HG03097 (cell line): ENCODE measurements at regions not wholly inside any gene's neighbourhood (a gene's known extent, or its start where the extent isn't known, plus 50 kb on each side); places are given as distances from the start of the nearest gene placed in this dataset.
A peak's percentile ranks its signal among the peaks of the same experiment; 100 is the strongest.

Source experiments
- ATAC-seq: cut with Tn5 transposase; IDR thresholded peaks from one replicate; pipeline ENCODE4 v1.9.1; 2021; ENCODE audit not compliant: unreplicated experiment, low FRiP score

GRCh38 chr10:128367807-128368206, 241.6 kb upstream of the MKI67 start:
- no peak for ATAC-seq

- no peak for ATAC-seq
These were observed 243.0 kb upstream of the MKI67 start for GRCh38 chr10:128369101-128369650.

DNA sequence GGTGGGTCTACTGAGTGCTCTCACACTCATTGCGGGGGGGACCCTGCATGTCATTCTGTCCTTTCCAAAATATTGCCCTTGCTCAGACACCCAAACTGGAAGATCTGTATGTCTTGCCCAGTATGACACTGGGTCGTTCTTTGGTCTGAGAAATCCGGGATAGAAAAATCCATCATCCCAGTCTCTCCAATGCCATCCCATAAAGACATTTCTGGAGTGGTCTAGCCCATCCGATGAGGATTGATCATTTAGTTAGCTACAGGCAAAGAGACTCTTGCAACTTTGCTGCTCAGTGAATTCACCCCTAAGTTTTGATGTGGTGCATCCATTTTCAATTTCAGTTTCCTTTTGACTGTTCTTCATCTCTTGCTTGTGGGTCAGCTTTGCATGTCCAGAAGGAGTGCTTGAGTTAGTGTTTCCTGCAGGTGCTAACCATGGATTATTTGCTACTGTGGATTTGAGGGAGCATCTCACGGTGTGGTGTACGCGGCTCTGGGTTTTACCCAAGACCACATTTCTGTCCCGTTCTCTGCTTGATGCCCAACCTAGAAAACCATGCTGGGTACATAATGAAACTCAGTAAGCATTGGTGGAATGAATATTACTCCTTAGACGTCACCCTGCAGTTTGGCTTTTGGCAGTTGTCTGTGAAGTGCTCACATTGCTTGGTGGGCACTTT, 247.0 kb upstream of the MKI67 start:
- peak; percentile 94 for ATAC-seq

DNA sequence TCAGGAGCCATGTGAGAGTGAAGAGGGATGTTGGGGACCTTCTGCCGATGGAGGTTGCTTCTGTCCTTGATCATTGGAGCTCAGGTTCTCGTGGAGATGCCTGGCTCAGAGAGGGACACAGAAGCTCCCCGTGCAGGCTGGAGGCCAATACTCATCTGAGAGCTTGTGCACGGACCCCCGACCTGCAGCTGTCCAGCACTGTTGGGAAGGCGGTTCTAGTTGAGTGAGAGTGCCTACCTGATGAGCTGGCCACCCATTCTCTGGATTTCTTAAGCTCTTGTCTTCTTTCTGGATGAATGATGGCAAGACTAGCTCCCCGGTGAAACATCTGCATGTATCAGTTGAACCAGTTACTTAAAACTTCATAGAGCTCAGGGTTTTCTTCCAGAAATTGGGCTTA, 247.6 kb upstream of the MKI67 start:
- no peak for ATAC-seq

DNA sequence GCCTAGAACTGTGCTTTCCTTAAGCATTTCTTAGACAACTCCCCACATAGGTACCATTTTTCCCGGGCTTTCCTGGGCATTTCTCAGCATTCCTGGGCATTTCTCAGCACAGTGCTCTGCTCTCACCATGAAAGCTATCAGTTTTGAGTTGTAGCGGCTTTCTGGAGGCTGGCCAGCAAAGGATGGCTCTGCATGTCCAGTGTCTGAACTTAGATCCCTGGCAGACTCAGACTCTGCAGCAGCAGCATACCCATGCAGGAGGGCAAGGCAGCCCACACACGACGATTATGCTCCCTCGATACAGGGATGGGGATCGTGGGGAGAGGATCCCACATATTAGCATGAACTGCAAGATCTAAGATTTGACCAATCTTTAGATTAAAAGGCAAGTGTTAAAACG, 248.9 kb upstream of the MKI67 start:
- no peak for ATAC-seq

- no peak for ATAC-seq
These were observed 251.3 kb upstream of the MKI67 start for GRCh38 chr10:128377364-128377987.

GRCh38 chr10:128377988-128378387, 251.8 kb upstream of the MKI67 start:
- no peak for ATAC-seq

DNA sequence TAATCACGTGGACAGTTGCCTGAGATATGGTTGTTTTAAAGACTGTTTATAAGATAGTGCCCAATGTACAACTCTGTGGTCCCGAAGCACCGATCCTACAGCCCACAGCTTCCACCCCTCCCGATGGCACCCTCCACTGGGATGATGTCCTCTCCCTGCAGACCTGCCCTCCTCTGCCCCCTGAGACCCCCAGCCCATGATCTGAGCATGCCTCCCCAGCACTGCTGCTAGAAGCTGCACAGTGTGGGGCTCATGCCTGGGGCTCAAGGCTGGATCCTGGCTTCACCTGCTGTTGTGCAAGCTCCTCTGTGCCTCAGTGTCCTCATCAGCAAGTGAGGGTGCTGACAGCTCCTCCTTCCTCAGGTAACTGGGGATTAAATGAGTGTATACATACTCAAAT, 254.7 kb upstream of the MKI67 start:
- no peak for ATAC-seq

DNA sequence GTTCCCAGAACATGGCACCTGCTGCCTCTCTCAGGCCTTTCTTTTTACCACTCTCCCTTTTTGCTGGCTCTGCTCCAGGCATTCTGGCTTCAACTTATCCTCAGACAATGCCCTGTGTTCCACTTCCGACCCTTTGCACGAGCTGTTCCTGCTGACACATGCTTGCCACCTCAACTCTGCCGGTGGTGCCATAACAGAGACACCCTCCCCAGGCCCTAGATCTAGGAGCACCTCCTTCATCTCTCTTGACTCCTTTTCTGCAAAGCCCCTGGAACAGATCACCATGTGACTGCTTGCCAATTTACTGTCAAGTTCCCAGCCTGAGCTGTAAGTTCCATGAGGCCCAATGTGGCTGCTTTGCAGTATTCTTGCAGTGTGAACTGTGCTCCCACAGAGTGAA, 256.0 kb upstream of the MKI67 start:
- no peak for ATAC-seq

- no peak for ATAC-seq
These were observed 258.6 kb upstream of the MKI67 start for GRCh38 chr10:128384831-128385230.

DNA sequence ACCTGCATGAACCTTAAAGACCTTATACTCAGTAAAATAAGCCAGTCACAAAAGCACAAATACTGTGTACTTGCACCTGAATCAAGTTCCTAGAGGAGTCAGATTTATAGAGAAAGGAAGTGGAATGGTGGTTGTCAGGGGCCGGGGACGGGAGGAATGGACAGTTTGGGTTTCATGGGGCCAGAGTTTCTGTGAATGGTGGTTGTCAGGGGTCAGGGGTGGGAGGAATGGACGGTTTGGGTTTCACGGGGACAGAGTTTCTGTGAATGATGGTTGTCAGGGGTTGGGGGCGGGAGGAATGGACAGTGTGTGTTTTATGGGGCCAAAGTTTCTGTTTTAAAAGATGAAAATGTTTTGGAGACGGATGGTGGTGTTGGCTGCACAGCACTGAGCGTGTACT, 260.0 kb upstream of the MKI67 start:
- no peak for ATAC-seq

- ATAC-seq, result no peak
These were observed 260.8 kb upstream of the MKI67 start for GRCh38 chr10:128386816-128387604.

DNA sequence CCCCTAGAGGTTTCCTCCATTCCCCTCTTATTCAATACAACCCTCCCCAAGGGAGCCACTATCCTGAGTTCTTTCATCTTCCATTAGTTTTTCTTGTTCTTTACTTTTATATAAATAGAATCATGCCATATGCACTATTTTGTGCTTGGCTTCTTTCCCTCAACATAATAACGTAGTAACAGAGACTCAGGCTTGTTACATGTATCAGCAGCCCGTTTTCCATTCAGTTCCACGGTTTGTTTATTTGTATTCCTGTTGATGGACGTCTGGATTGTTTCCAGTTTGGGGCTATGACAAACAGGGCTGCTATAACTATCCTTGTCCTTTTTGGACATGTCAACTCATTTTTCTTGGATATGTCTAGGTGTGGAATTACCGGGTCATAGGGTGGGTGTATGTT, 264.4 kb upstream of the MKI67 start:
- no peak for ATAC-seq

DNA sequence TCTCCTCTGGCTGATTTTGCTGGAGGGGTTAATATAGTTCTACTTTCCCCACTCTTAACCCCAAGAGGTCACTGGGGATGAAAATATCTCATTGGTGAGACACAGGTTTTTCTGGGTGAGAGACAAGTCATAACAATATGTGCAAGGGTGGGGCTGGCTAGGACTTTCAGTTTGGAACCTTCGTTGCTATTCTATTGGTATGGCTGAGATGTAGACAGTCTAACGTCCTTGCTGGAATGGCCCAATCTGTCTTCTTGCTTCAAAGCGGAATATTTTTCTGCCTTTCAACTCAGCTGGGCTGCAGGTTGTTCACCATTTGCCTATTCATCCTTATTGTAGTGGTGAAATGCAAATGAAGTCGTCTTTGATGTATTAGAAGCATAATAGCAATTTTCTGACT, 267.3 kb upstream of the MKI67 start:
- no peak for ATAC-seq

DNA sequence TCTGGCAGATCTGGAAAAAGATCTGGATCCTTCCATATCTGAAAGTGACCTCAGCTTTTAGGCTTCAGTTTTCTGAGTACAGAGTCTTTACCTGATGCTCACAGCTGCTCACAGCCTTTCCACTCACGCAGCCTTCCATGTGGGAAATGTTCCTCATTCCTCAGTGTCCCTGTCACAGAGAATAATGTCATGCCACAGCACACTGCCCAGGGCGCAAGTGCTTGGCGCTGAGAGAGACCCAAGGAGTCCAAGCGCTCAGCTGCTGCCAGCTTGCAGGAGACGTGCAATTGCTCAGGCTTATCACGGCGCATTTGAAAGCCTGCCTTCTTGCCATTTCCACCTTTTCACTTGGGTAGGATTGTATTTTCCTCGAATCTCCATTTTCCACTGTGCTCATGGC, 271.9 kb upstream of the MKI67 start:
- ATAC-seq, result no peak

GRCh38 chr10:128398999-128399398, 272.8 kb upstream of the MKI67 start:
- no peak for ATAC-seq

GRCh38 chr10:128400564-128400963, 274.3 kb upstream of the MKI67 start:
- no peak for ATAC-seq

DNA sequence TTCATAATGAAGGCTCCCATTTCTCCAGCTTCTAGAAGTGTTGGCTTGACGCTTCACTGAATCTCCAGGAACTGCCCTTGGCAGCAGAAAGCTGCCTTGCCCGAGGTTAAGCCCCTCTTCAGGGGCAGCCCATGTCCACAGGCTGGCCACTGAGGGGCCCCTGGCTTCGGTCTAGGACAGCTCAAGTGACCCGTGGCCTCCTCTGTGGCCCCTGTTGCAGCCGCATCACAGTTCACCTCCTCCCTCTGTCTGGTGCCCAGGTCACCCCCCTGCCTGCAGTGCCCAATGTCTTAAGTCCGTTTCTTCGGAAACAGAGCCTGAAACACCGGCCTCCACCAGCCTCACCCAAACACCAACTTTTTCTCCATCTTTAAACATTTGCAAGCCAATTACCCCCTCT, 279.2 kb upstream of the MKI67 start:
- ATAC-seq, result no peak

GRCh38 chr10:128411643-128412042, 285.4 kb upstream of the MKI67 start:
- no peak for ATAC-seq

- ATAC-seq, result no peak
These were observed 288.3 kb upstream of the MKI67 start for GRCh38 chr10:128414568-128414967.

- no peak for ATAC-seq
These were observed 290.0 kb upstream of the MKI67 start for GRCh38 chr10:128416231-128416630.

DNA sequence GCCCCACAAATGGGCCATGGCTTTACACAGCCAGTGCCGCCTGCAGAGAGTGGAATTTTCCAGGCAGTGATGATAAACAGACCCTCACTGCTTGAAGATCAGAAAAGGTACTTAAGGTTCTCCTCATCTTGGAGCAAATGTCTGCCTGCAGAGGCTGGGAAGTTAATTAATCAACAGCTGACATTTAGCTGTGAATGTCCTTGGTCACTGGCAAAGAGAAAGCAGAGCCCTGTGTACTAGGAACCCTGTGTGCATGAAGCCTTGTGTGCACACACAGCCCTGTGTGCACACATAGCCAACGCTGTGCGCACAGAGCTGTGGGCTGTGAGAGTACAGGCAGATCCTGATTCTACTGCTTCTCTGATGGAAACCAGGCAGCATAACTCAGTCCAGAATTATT, 291.6 kb upstream of the MKI67 start:
- ATAC-seq, result no peak
